WTC11 (cell line): ENCODE measurements at regions not wholly inside any gene's neighbourhood (a gene's known extent, or its start where the extent isn't known, plus 50 kb on each side); places are given as distances from the start of the nearest gene placed in this dataset.

Experiments
- CREB1 ChIP-seq: sonication (generic); formaldehyde crosslinking; IDR thresholded peaks from 2 replicates; pipeline ENCODE4 v1.8.0; 2023; ENCODE audit warnings: mild to moderate bottlenecking, missing genetic modification reagents
- ESRRA ChIP-seq: sonication (generic); formaldehyde crosslinking; IDR thresholded peaks from 2 replicates; pipeline ENCODE4 v1.8.1; 2022; ENCODE audit warnings: mild to moderate bottlenecking, missing genetic modification reagents, borderline replicate concordance
- ZNF263 ChIP-seq: sonication (generic); formaldehyde crosslinking; IDR thresholded peaks from 2 replicates; pipeline ENCODE4 v1.8.1; 2022; ENCODE audit warnings: low read depth, mild to moderate bottlenecking, moderate library complexity, missing genetic modification reagents
- ZNF317 ChIP-seq: sonication (generic); formaldehyde crosslinking; IDR thresholded peaks from 2 replicates; pipeline ENCODE4 v1.8.1; 2023; ENCODE audit warnings: low read depth, mild to moderate bottlenecking, moderate library complexity, missing genetic modification reagents, borderline replicate concordance
- TF ChIP-seq, protein P1 (sequence below): fragments of 200-600 bp; IDR thresholded peaks from 2 replicates; pipeline ENCODE4 v1.8.0; 2022; ENCODE audit warnings: antibody characterized with exemption
- TF ChIP-seq, protein P2 (sequence below): sonication (generic); formaldehyde crosslinking; IDR thresholded peaks from 2 replicates; pipeline ENCODE4 v1.8.1; 2022; ENCODE audit warnings: low read depth, mild to moderate bottlenecking, moderate library complexity, missing genetic modification reagents, borderline replicate concordance
- TF ChIP-seq, protein P3 (sequence below): sonication (generic); formaldehyde crosslinking; IDR thresholded peaks from 2 replicates; pipeline ENCODE4 v1.8.0; 2022; ENCODE audit warnings: missing genetic modification reagents

DNA sequence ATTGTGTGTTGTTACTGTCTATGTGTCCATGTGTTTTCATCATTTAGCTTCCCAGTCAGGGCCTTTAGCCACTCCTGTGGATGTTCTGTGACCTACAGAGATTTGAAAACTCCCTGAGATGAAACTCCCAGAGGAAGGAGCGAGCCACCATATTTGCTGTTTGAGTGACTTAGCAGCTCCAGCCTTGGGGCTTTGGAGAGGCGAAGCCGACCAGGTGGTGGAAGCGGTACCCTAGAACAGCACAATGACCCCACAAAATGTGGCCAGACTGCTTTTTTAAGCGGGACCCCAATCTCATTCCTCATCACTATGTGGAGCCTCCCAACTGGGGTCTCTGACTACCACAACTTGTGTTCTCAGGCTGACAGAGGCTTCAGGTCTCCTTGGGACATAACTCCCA, 323.9 kb upstream of the KCND2 start:
- TF ChIP-seq ESRRA (CRISPR knock-in tag) (no peak), ZNF263 (no peak), ZNF317 (CRISPR knock-in tag) (no peak), CREB1 (CRISPR knock-in tag) (no peak)
- TF ChIP-seq, protein P1, sequence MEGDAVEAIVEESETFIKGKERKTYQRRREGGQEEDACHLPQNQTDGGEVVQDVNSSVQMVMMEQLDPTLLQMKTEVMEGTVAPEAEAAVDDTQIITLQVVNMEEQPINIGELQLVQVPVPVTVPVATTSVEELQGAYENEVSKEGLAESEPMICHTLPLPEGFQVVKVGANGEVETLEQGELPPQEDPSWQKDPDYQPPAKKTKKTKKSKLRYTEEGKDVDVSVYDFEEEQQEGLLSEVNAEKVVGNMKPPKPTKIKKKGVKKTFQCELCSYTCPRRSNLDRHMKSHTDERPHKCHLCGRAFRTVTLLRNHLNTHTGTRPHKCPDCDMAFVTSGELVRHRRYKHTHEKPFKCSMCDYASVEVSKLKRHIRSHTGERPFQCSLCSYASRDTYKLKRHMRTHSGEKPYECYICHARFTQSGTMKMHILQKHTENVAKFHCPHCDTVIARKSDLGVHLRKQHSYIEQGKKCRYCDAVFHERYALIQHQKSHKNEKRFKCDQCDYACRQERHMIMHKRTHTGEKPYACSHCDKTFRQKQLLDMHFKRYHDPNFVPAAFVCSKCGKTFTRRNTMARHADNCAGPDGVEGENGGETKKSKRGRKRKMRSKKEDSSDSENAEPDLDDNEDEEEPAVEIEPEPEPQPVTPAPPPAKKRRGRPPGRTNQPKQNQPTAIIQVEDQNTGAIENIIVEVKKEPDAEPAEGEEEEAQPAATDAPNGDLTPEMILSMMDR: no peak
- TF ChIP-seq, protein P2, sequence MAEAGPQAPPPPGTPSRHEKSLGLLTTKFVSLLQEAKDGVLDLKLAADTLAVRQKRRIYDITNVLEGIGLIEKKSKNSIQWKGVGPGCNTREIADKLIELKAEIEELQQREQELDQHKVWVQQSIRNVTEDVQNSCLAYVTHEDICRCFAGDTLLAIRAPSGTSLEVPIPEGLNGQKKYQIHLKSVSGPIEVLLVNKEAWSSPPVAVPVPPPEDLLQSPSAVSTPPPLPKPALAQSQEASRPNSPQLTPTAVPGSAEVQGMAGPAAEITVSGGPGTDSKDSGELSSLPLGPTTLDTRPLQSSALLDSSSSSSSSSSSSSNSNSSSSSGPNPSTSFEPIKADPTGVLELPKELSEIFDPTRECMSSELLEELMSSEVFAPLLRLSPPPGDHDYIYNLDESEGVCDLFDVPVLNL (CRISPR knock-in tag): no peak
- TF ChIP-seq, protein P3, sequence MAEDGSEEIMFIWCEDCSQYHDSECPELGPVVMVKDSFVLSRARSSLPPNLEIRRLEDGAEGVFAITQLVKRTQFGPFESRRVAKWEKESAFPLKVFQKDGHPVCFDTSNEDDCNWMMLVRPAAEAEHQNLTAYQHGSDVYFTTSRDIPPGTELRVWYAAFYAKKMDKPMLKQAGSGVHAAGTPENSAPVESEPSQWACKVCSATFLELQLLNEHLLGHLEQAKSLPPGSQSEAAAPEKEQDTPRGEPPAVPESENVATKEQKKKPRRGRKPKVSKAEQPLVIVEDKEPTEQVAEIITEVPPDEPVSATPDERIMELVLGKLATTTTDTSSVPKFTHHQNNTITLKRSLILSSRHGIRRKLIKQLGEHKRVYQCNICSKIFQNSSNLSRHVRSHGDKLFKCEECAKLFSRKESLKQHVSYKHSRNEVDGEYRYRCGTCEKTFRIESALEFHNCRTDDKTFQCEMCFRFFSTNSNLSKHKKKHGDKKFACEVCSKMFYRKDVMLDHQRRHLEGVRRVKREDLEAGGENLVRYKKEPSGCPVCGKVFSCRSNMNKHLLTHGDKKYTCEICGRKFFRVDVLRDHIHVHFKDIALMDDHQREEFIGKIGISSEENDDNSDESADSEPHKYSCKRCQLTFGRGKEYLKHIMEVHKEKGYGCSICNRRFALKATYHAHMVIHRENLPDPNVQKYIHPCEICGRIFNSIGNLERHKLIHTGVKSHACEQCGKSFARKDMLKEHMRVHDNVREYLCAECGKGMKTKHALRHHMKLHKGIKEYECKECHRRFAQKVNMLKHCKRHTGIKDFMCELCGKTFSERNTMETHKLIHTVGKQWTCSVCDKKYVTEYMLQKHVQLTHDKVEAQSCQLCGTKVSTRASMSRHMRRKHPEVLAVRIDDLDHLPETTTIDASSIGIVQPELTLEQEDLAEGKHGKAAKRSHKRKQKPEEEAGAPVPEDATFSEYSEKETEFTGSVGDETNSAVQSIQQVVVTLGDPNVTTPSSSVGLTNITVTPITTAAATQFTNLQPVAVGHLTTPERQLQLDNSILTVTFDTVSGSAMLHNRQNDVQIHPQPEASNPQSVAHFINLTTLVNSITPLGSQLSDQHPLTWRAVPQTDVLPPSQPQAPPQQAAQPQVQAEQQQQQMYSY: no peak
